ENCODE measurements at regions not wholly inside any gene's neighbourhood (a gene's known extent, or its start where the extent isn't known, plus 50 kb on each side); places are given as distances from the start of the nearest gene placed in this dataset.

DNA sequence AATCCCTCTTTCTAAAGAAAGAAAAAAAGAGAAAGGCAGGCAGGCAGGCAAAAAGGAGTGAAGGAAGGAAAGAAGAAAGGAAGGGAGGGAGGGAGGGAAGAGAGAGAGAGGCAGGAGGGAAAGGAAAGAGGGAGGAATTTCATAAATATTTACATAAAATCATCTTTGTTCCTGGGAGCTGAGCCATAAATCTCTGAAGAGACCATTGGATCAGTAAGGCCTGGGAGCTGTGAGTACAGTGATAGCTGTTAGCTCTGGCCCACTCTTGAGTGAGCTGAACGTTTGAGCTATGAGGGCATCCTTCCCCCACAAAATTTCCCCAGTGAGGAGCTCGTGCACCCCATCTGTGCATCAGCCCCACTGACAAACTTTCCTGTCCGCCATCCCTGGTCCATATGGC, 224.0 kb downstream of the SOD2 start:
- TF ChIP-seq EZH2 (IDR thresholded peaks at IDR 0.05; ENCODE audit: borderline replicate concordance, insufficient read depth, low read depth, low read length, poor library complexity, severe bottlenecking) = no peak
- TF ChIP-seq, protein P1, sequence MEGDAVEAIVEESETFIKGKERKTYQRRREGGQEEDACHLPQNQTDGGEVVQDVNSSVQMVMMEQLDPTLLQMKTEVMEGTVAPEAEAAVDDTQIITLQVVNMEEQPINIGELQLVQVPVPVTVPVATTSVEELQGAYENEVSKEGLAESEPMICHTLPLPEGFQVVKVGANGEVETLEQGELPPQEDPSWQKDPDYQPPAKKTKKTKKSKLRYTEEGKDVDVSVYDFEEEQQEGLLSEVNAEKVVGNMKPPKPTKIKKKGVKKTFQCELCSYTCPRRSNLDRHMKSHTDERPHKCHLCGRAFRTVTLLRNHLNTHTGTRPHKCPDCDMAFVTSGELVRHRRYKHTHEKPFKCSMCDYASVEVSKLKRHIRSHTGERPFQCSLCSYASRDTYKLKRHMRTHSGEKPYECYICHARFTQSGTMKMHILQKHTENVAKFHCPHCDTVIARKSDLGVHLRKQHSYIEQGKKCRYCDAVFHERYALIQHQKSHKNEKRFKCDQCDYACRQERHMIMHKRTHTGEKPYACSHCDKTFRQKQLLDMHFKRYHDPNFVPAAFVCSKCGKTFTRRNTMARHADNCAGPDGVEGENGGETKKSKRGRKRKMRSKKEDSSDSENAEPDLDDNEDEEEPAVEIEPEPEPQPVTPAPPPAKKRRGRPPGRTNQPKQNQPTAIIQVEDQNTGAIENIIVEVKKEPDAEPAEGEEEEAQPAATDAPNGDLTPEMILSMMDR (IDR thresholded peaks at IDR 0.05) = no peak

All from B cell (primary cell).